Mesothelial cell of epicardium (in vitro differentiated cells): ENCODE measurements at regions not wholly inside any gene's neighbourhood (a gene's known extent, or its start where the extent isn't known, plus 50 kb on each side); places are given as distances from the start of the nearest gene placed in this dataset.
"Not testable (repeated sequence)": the region's sequence is repeated elsewhere in the genome, so short reads cannot be mapped to it uniquely, and the experiment has no call there.

ENCODE experiments used
- DNase-seq, 2 experiments: peaks; one replicate each; pipeline ENCODE4 v3.0.0; 2021; ENCODE audit warnings: low spot score in 2 of 2; ENCODE audit not compliant: unreplicated experiment in 2 of 2
- H3K27ac Mint-ChIP-seq: 2 replicates; pipeline ENCODE4 v1.8.0; 2021; ENCODE audit warnings: mixed read lengths
- H3K27me3 Mint-ChIP-seq: 2 replicates; pipeline ENCODE4 v1.8.0; 2021; ENCODE audit warnings: low read depth, mixed read lengths
- H3K36me3 Mint-ChIP-seq: 2 replicates; pipeline ENCODE4 v1.8.0; 2021; ENCODE audit warnings: mixed read lengths
- H3K4me1 Mint-ChIP-seq: 2 replicates; pipeline ENCODE4 v1.8.0; 2021; ENCODE audit warnings: mixed read lengths
- H3K4me3 Mint-ChIP-seq: 2 replicates; pipeline ENCODE4 v1.8.0; 2021; ENCODE audit warnings: mild to moderate bottlenecking, moderate library complexity, mixed read lengths
- H3K9me3 Mint-ChIP-seq: 2 replicates; pipeline ENCODE4 v1.8.0; 2021; ENCODE audit warnings: mixed read lengths
- TF ChIP-seq, protein P1 (sequence below): fragments of 200-600 bp; sonication (generic); IDR thresholded peaks from one replicate; pipeline ENCODE4 v1.5.0; 2021; ENCODE audit warnings: antibody characterized with exemption; ENCODE audit not compliant: unreplicated experiment

DNA sequence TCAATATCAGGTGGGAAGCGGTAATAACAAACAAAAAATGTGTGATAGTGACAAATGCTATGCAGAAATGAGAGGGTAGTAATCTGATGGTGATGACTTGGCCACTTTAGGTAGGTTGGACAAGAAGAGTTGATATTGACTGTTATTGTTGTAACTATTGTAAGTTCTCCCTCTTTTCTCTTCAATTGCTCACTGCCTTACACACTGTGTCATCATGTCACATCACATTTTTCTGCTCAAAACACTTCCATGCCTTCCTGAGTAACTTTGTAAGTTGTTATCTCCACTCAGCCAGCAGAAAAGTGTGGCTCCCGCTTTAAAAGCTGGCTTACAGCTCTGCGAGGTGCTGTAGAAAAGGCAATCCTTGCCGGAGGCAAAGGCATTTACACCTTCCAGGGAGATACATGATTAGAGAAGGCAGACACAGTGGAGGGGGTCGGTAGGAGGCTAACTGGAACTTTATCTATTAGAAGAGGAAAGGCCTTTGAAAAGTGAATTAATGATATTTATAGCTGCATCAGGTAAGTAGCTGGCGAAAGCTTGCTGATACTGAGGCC, 85.2 kb upstream of the CLINT1 start:
- no peak for DNase-seq
- H3K27me3 Mint-ChIP-seq: no peaks in the 10 kb centered on the region
- no peak overlapping the region for H3K27ac Mint-ChIP-seq
- TF ChIP-seq, protein P1, sequence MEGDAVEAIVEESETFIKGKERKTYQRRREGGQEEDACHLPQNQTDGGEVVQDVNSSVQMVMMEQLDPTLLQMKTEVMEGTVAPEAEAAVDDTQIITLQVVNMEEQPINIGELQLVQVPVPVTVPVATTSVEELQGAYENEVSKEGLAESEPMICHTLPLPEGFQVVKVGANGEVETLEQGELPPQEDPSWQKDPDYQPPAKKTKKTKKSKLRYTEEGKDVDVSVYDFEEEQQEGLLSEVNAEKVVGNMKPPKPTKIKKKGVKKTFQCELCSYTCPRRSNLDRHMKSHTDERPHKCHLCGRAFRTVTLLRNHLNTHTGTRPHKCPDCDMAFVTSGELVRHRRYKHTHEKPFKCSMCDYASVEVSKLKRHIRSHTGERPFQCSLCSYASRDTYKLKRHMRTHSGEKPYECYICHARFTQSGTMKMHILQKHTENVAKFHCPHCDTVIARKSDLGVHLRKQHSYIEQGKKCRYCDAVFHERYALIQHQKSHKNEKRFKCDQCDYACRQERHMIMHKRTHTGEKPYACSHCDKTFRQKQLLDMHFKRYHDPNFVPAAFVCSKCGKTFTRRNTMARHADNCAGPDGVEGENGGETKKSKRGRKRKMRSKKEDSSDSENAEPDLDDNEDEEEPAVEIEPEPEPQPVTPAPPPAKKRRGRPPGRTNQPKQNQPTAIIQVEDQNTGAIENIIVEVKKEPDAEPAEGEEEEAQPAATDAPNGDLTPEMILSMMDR: no peak
- no peaks in the 10 kb centered on the region for H3K9me3 Mint-ChIP-seq
- peaks cover 16% of the 10 kb centered on the region for H3K4me1 Mint-ChIP-seq
- no peaks in the 10 kb centered on the region for H3K36me3 Mint-ChIP-seq
- H3K4me3 Mint-ChIP-seq: no peak overlapping the region

DNA sequence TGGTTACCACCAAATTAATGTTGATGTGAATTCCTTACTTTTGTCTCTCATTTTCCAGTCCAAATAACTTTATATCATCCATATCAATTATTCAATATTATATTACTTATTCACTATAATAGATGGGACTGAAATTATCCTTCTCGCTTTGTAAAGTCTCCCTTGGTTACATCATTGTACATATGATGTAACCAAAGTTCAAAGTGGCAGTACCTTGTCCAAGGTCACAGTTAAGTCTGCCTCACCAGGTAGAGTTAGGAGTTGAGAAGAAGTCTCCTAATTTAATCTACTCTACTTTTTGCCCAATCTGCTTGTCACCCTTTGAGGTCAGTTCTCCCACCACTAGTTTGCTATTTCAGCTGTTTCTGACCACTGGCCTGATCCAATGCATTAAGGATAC, 83.7 kb upstream of the CLINT1 start:
- TF ChIP-seq, protein P1: no peak
- Mint-ChIP-seq H3K4me1 (peaks cover 8% of the 10 kb centered on the region), H3K27me3 (no peaks in the 10 kb centered on the region), H3K27ac (no peak overlapping the region), H3K9me3 (no peaks in the 10 kb centered on the region), H3K4me3 (no peak overlapping the region), H3K36me3 (no peaks in the 10 kb centered on the region)
- DNase-seq: no peak

DNA sequence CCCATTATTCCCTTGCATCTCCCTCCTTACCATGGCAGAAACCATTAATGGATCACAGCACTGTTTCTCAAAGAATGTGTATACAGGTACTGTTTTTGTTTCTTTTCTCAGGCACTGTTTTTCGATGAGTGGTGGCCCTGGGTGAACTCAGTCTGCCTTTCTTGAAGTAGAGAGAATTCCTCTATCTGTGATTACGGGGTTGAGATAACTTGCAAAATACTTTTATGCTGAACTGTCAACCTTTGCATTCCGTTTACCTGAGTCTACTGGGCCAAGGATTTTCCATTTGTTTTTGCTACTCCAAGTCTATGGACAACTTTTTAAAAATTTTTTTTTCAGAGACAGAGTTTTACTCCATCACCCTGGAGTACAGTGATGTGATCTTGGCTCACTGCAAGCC, 82.7 kb upstream of the CLINT1 start:
- DNase-seq: no peak
- no peaks in the 10 kb centered on the region for H3K36me3 Mint-ChIP-seq
- H3K4me1 Mint-ChIP-seq: peaks cover 8% of the 10 kb centered on the region
- H3K27ac Mint-ChIP-seq: no peak overlapping the region
- H3K9me3 Mint-ChIP-seq: no peaks in the 10 kb centered on the region
- H3K27me3 Mint-ChIP-seq: no peaks in the 10 kb centered on the region
- TF ChIP-seq, protein P1: no peak
- H3K4me3 Mint-ChIP-seq: no peak overlapping the region

DNA sequence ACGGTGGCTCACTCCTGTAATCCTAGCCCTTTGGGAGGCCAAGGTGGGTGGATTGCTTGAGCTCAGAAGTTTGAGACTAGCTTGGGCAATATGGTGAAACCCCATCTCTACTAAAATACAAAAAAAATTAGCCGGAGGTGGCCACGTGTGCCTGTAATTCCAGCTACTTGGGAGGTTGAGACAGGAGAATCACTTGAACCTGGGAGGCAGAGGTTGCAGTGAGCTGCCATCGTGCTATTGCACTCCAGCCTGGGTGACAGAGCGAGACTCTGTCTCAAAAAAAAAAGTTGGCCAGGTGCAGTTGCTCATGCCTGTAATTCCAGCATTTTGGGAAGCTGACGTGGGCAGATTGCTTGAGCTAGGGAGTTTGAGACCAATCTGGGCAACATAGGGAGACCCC, 79.2 kb upstream of the CLINT1 start:
- not testable (repeated sequence) for DNase-seq, H3K27ac Mint-ChIP-seq, H3K4me3 Mint-ChIP-seq, H3K27me3 Mint-ChIP-seq, H3K4me1 Mint-ChIP-seq, H3K36me3 Mint-ChIP-seq
- peaks cover 11% of the 10 kb centered on the region for H3K9me3 Mint-ChIP-seq

DNA sequence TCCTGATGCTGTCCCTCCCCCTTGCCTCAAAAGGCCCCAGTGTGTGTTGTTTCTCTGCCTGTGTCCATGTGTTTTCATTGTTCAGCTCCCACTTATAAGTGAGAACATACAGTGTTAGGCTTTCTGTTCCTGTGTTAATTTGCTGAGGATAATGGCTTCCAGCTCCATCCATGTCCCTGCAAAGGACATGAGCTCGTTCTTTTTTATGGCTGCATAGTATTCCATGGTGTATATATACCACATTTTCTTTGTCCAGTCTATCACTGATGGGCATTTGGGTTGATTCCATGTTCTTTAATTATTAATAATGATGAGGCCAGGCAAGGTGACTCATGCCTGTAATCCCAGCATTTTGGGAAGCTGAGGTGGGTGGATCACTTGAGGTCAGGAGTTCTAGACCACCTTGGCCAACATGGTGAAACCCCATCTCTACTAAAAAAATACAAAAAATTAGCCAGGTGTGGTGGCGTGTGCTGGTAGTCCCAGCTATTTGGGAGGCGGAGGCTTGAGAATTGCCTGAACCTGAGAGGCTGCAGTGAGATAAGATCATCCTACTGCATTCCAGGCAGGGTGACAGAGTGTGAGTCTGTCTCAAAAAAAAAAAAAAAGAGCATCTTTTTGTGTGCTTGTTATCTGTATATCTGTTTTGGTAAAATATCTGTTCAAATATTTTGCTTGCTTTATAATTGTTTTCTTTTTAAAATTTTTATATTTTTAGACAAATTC, 78.0 kb upstream of the CLINT1 start:
- H3K27ac Mint-ChIP-seq, H3K27me3 Mint-ChIP-seq, DNase-seq, H3K4me3 Mint-ChIP-seq, H3K4me1 Mint-ChIP-seq, H3K36me3 Mint-ChIP-seq: not testable (repeated sequence)
- peaks cover 11% of the 10 kb centered on the region for H3K9me3 Mint-ChIP-seq

DNA sequence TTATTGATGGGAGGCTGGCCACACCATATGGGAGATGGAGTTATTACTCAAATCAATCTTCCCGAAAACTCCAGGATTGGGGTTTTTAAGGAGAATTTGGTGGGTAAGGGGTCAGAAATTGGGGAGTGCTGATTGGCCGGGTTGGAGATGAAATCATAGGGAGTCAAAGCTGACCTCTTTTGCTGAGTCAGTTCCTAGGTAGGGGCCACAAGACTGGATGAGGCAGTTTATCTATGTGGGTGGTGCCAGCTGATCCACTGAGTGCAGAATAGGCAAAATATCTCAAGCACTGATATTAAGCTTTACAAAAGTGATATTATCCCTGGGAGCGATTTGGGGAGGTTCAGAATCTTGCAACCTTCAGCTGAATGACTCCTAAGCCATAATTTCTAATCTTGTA, 75.7 kb upstream of the CLINT1 start:
- H3K4me3 Mint-ChIP-seq: no peak overlapping the region
- H3K36me3 Mint-ChIP-seq: no peaks in the 10 kb centered on the region
- TF ChIP-seq, protein P1: no peak
- peaks cover 11% of the 10 kb centered on the region for H3K9me3 Mint-ChIP-seq
- no peak for DNase-seq
- H3K27ac Mint-ChIP-seq: no peak overlapping the region
- H3K27me3 Mint-ChIP-seq: no peaks in the 10 kb centered on the region
- H3K4me1 Mint-ChIP-seq: no peaks in the 10 kb centered on the region
